GM10266 (cell line): ENCODE measurements at regions not wholly inside any gene's neighbourhood (a gene's known extent, or its start where the extent isn't known, plus 50 kb on each side); places are given as distances from the start of the nearest gene placed in this dataset.

ENCODE experiments used
- DNase-seq: peaks from one replicate; pipeline ENCODE4 v3.0.0; 2012; ENCODE audit errors: extremely low spot score
- TF ChIP-seq, protein P1 (sequence below): IDR thresholded peaks from 2 replicates; pipeline ENCODE4 v1.5.1; 2012; ENCODE audit warnings: mild to moderate bottlenecking, low read depth; ENCODE audit not compliant: control insufficient read depth, insufficient read depth; ENCODE audit errors: missing control alignments

DNA sequence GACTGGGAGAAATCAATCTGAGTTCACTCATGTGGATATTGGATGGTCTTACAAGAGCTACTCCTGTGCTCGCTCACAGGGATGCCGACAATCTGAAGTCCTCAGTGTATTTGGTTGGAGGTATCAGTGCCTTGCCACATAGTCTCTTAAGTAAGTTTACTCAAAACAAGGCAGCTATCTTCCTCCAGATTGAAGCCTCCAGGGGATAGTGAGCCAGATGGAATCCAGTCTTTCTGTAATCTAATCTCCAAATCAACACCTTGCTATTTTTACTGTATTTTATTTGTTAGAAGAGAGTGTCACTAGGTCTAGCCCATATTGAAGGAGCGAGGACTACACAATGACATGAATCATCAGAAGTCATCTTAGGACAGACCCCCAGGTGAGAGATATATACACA is 456.6 kb upstream of the POT1 start:
- TF ChIP-seq, protein P1, sequence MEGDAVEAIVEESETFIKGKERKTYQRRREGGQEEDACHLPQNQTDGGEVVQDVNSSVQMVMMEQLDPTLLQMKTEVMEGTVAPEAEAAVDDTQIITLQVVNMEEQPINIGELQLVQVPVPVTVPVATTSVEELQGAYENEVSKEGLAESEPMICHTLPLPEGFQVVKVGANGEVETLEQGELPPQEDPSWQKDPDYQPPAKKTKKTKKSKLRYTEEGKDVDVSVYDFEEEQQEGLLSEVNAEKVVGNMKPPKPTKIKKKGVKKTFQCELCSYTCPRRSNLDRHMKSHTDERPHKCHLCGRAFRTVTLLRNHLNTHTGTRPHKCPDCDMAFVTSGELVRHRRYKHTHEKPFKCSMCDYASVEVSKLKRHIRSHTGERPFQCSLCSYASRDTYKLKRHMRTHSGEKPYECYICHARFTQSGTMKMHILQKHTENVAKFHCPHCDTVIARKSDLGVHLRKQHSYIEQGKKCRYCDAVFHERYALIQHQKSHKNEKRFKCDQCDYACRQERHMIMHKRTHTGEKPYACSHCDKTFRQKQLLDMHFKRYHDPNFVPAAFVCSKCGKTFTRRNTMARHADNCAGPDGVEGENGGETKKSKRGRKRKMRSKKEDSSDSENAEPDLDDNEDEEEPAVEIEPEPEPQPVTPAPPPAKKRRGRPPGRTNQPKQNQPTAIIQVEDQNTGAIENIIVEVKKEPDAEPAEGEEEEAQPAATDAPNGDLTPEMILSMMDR = no peak
- no peak for DNase-seq

DNA sequence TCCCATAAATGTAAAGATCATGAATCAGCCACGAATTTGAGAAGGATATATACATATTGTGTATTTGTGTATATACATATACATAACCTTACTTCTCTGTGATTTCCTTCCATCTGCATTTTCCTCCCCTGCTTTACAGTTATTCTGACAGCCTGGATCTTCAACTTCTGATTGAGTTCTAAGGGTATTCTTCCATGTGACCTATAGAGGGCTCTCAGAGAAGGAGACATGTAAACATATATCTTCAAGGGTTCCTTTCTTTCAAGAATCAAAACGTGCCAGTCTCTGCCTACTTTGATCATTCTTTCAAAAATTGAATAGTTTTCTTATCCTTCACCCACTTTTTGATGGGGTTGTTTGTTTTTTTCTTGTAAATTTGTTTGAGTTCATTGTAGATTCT is 453.7 kb upstream of the POT1 start:
- DNase-seq = no peak
- TF ChIP-seq, protein P1 = peak; percentile 18

DNA sequence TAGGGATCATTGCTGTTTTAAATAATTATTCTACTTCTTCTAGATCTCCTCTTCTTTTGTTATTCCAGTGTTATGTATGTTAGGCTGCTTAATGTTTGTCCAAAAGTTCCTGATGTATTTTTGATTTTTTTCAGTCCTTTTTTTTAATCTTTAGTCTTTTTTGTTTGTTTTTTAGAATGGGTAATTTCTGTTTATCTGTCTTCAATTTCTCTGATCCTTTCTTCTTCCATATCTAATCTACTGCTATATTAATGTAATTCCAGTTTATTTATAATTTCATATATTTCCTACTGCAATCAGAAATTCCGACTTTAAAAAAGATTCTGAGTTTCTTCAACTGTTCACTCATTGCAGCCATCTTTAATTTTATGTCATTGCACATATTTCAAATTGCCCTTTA is 452.8 kb upstream of the POT1 start:
- DNase-seq = no peak
- TF ChIP-seq, protein P1 = no peak

DNA sequence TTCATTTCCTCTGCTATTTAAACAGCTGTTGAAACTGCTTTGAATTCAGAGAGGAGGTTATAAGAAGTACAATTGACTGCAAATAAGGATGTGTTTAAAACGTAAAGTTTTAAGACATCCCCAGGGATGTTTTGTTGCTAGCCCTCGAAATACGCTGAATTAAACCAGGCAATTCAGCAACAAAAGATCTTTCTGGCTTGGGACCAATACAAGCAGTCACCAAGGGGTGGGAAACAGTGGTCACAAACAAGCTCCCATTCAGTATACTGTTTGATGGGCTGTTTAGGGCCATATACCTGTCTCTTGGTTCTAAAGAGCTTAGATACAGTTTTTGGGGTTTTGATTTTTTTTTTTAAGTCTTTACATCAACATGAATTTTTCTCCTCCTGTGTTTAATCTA is 446.3 kb upstream of the POT1 start:
- DNase-seq = no peak
- TF ChIP-seq, protein P1 = no peak

DNA sequence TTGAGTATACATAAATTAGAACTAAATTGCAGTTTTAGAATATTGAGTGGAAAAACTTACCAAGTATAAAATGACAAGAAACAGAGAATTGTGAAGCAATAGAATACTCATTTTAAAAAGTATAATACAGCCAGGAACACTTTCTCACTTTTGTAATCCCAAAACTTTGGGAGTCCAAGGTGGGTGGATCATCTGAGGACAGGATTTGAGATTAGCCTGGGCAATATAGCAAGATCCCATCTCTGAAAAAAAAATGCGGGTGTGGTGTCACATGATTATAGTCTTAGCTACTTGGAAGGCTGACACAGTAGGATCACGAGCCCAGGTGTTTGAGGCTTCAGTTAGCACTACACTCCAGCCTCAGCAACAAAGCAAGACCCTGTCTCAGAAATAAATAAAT is 440.9 kb upstream of the POT1 start:
- TF ChIP-seq, protein P1 = no peak
- no peak for DNase-seq

DNA sequence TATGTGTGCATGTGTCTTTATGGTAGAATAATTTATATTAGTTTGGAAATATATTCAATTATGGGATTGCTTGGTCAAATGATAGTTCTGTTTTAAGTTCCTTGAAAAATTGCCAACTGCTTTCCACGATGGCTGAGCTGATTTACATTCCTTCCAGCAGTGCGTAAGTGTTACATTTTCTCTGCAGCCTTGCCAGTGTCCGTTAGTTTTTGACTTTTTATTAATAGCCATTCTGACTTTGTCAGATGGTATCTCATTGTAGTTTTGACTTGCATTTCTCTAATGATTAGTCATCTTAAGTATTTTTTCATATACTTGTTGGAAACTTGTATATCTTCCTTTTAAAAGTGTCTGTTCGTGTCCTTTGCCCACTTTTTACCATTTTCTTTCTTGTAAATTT is 434.2 kb upstream of the POT1 start:
- TF ChIP-seq, protein P1 = no peak
- DNase-seq = no peak

DNA sequence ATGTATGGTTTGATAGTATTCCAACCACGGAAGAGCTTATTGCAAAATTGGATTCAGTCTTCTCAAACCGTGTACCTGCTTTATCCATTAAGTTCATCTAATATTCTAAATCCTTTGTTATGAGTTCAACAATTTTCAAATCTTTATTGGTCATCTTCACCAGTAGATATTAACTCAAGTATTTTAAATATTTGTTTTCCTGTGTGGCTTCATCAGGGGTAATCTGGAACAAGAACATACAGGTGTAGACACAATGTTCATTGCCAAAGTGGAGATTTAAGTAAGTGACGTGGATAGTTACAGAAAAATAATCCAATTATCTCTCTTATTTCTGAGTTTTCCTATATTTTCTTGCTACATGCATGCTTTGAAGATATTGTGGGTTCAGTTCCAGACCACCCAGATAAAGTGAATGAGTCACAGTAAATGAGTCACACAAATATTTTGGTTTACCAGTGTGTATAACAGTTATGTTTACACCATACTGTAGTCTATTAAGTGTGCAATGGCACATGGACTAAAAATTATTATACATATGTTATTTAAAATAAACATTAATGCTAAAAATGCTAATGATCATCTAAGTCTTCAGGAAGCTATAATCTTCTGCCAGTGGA is 429.0 kb upstream of the POT1 start:
- DNase-seq = no peak
- TF ChIP-seq, protein P1 = no peak
